ENCODE measurements at regions not wholly inside any gene's neighbourhood (a gene's known extent, or its start where the extent isn't known, plus 50 kb on each side); places are given as distances from the start of the nearest gene placed in this dataset.

DNA sequence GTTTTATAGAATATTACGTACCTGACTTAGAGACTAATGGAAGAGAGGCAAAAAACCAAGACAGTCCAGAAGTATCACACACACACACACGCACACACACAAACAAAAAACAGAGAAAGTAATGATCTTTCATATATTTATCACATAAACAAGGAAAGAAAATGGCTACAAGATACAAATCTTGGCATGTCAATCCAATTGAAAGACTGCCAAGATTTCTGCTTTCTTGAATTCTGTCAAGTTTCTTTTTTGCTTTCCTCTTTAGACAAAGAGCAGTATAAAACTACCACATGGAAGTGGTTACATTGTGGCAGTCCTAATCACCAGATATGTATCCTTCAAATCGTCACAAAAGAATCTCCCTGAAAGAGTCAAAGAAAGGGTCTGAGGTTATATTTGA is 2097.4 kb upstream of the AGA start:
- Histone ChIP-seq H2AFZ (ENCODE audit: low read depth) (no peak overlapping the region), H3K27me3 (ENCODE audit: insufficient read depth, low read depth) (no peaks in the 10 kb centered on the region), H3K9ac (no peak overlapping the region), H3K4me2 (no peak overlapping the region), H3K4me3 (IDR thresholded peaks at IDR 0.05; ENCODE audit: insufficient read depth, low read depth, low read length) (no peak overlapping the region), H3K27ac (no peak overlapping the region), H3K79me2 (ENCODE audit: insufficient read depth, low read depth) (no peaks in the 10 kb centered on the region), H3K4me1 (ENCODE audit: low read depth, poor library complexity, severe bottlenecking) (no peaks in the 10 kb centered on the region), H4K20me1 (ENCODE audit: insufficient read depth) (no peaks in the 10 kb centered on the region), H3K36me3 (ENCODE audit: insufficient read depth) (no peaks in the 10 kb centered on the region)
- TF ChIP-seq, protein P1, sequence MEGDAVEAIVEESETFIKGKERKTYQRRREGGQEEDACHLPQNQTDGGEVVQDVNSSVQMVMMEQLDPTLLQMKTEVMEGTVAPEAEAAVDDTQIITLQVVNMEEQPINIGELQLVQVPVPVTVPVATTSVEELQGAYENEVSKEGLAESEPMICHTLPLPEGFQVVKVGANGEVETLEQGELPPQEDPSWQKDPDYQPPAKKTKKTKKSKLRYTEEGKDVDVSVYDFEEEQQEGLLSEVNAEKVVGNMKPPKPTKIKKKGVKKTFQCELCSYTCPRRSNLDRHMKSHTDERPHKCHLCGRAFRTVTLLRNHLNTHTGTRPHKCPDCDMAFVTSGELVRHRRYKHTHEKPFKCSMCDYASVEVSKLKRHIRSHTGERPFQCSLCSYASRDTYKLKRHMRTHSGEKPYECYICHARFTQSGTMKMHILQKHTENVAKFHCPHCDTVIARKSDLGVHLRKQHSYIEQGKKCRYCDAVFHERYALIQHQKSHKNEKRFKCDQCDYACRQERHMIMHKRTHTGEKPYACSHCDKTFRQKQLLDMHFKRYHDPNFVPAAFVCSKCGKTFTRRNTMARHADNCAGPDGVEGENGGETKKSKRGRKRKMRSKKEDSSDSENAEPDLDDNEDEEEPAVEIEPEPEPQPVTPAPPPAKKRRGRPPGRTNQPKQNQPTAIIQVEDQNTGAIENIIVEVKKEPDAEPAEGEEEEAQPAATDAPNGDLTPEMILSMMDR (conservative IDR thresholded peaks at IDR 0.05; ENCODE audit: low read depth, low read length): no peak

DNA sequence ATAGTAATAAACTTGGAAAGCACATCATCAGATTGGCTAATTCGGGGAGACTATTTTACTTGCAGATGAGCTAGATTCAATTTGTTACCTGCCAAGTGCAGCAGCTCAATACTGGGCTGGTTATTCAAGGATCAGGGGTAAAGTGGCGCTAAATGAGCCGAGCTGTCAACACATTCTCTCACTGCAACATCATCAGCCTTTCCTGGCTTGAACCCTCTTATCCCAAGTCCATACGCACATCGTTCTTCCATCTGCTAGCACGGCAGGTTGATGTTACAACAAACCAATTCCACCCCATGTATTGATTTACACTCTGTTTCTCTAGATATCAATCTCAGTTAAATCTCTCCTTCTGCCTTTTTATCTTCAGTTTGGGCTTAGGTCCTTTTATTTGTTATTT is 2101.5 kb upstream of the AGA start:
- H3K9ac ChIP-seq: no peak overlapping the region
- H3K4me3 ChIP-seq (IDR thresholded peaks at IDR 0.05; ENCODE audit: insufficient read depth, low read depth, low read length): no peak overlapping the region
- H3K79me2 ChIP-seq (ENCODE audit: insufficient read depth, low read depth): no peaks in the 10 kb centered on the region
- no peaks in the 10 kb centered on the region for H3K27me3 ChIP-seq (ENCODE audit: insufficient read depth, low read depth)
- TF ChIP-seq, protein P1 (conservative IDR thresholded peaks at IDR 0.05; ENCODE audit: low read depth, low read length): no peak
- no peak overlapping the region for H2AFZ ChIP-seq (ENCODE audit: low read depth)
- H3K4me1 ChIP-seq (ENCODE audit: low read depth, poor library complexity, severe bottlenecking): no peaks in the 10 kb centered on the region
- no peak overlapping the region for H3K27ac ChIP-seq
- no peaks in the 10 kb centered on the region for H3K36me3 ChIP-seq (ENCODE audit: insufficient read depth)
- H3K4me2 ChIP-seq: no peak overlapping the region
- H4K20me1 ChIP-seq (ENCODE audit: insufficient read depth): no peaks in the 10 kb centered on the region

DNA sequence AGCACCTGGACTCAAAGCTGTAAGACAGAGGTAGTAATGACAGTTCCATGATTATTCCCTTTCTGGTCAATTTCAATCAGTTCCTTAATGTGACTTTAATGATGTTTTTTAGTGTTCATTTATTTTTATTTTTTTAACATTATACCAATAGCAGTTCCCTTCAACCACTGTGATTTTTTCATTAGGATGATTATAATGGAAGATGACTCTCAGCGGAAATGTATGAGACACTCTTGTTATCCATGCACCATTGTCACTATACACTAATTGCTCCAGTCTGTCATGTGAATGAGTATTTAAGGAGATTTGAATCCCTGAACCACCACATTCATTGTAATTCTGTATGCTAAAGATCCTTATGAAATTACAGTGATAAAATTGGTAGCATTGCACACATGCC is 2102.3 kb upstream of the AGA start:
- no peaks in the 10 kb centered on the region for H3K4me1 ChIP-seq (ENCODE audit: low read depth, poor library complexity, severe bottlenecking)
- H3K4me3 ChIP-seq (IDR thresholded peaks at IDR 0.05; ENCODE audit: insufficient read depth, low read depth, low read length): no peak overlapping the region
- no peaks in the 10 kb centered on the region for H4K20me1 ChIP-seq (ENCODE audit: insufficient read depth)
- no peak overlapping the region for H3K4me2 ChIP-seq
- TF ChIP-seq, protein P1 (conservative IDR thresholded peaks at IDR 0.05; ENCODE audit: low read depth, low read length): no peak
- H3K9ac ChIP-seq: no peak overlapping the region
- H3K27me3 ChIP-seq (ENCODE audit: insufficient read depth, low read depth): no peaks in the 10 kb centered on the region
- no peak overlapping the region for H2AFZ ChIP-seq (ENCODE audit: low read depth)
- H3K36me3 ChIP-seq (ENCODE audit: insufficient read depth): no peaks in the 10 kb centered on the region
- no peak overlapping the region for H3K27ac ChIP-seq
- no peaks in the 10 kb centered on the region for H3K79me2 ChIP-seq (ENCODE audit: insufficient read depth, low read depth)

DNA sequence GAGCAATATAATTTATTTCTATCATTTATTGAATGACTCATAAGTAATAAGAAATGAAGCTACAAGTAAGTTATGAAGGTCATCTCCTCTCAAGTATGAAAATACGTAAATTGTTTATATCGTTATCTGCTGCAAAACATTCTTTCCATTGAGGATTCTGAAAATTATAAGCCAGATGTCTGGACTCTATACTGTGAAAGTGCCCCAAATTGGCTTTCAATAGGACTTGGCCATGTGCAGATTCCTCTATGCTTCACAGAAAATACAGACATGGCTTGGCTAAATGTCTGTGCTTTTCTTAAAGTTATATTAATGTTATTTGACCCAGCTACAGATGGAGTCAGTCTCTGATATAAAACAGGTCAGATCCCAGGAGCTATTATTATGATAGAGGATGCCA is 2109.9 kb upstream of the AGA start:
- Histone ChIP-seq H3K4me1 (ENCODE audit: low read depth, poor library complexity, severe bottlenecking) (no peaks in the 10 kb centered on the region), H3K79me2 (ENCODE audit: insufficient read depth, low read depth) (no peaks in the 10 kb centered on the region), H3K9ac (no peak overlapping the region), H3K27me3 (ENCODE audit: insufficient read depth, low read depth) (no peaks in the 10 kb centered on the region), H2AFZ (ENCODE audit: low read depth) (no peak overlapping the region), H3K4me2 (no peak overlapping the region), H3K4me3 (IDR thresholded peaks at IDR 0.05; ENCODE audit: insufficient read depth, low read depth, low read length) (no peak overlapping the region), H3K36me3 (ENCODE audit: insufficient read depth) (no peaks in the 10 kb centered on the region), H4K20me1 (ENCODE audit: insufficient read depth) (no peaks in the 10 kb centered on the region), H3K27ac (no peak overlapping the region)
- TF ChIP-seq, protein P1 (conservative IDR thresholded peaks at IDR 0.05; ENCODE audit: low read depth, low read length): no peak

DNA sequence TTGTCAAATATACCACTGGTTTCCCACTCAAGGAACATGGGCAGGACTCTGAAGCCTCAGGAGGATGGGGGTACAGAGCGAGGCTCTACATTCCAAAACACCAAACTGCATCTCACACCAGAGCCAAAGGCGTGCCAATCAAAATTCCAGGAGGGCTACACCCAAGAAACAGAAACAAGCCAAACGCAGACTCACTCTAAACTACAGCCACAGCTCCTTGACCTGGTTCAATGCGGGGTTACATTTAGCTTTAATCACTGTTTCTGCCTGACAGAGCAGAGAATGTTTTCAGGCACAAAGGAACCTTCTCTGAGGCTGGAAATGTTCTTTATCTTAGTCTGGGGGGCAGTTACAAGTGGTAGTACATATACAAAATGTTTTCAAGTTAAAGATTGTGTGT is 2121.5 kb upstream of the AGA start:
- H4K20me1 ChIP-seq (ENCODE audit: insufficient read depth): no peaks in the 10 kb centered on the region
- TF ChIP-seq, protein P1 (conservative IDR thresholded peaks at IDR 0.05; ENCODE audit: low read depth, low read length): no peak
- no peaks in the 10 kb centered on the region for H3K36me3 ChIP-seq (ENCODE audit: insufficient read depth)
- H2AFZ ChIP-seq (ENCODE audit: low read depth): no peak overlapping the region
- no peak overlapping the region for H3K9ac ChIP-seq
- no peaks in the 10 kb centered on the region for H3K27me3 ChIP-seq (ENCODE audit: insufficient read depth, low read depth)
- H3K27ac ChIP-seq: no peak overlapping the region
- H3K4me3 ChIP-seq (IDR thresholded peaks at IDR 0.05; ENCODE audit: insufficient read depth, low read depth, low read length): no peak overlapping the region
- H3K4me1 ChIP-seq (ENCODE audit: low read depth, poor library complexity, severe bottlenecking): no peaks in the 10 kb centered on the region
- no peak overlapping the region for H3K4me2 ChIP-seq
- no peaks in the 10 kb centered on the region for H3K79me2 ChIP-seq (ENCODE audit: insufficient read depth, low read depth)

Data from KMS-11 (cell line).